Kidney tubule cell (primary cell): ENCODE measurements at regions not wholly inside any gene's neighbourhood (a gene's known extent, or its start where the extent isn't known, plus 50 kb on each side); places are given as distances from the start of the nearest gene placed in this dataset.
A peak's percentile ranks its signal among the peaks of the same experiment; 100 is the strongest.
"Not testable (repeated sequence)": the region's sequence is repeated elsewhere in the genome, so short reads cannot be mapped to it uniquely, and the experiment has no call there.

Source experiments
- DNase-seq: peaks from one replicate; pipeline ENCODE4 v3.0.0-alpha.2; 2018; ENCODE audit warnings: low spot score

GRCh38 chr4:60657041-60657440 lies 543.1 kb upstream of the ADGRL3 start:
- DNase-seq: no peak

DNA sequence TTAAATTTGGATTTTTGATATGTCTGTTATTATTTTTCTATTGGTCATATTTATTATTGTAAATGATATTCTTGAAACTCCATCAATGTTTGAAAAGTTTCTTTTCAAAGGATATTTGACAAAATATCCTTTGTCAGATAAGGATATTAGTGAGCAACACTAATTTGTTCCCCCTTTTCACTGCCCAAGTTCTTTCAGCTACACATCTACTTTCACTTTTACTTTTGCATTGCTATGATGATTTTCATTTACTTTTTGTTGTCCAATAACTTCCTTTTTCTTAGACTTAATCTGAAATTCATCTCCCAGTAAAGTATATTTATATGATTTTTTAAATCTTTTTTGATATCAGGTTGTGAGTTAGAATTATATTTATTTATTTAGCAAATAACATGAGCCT lies 542.3 kb upstream of the ADGRL3 start:
- DNase-seq: no peak

DNA sequence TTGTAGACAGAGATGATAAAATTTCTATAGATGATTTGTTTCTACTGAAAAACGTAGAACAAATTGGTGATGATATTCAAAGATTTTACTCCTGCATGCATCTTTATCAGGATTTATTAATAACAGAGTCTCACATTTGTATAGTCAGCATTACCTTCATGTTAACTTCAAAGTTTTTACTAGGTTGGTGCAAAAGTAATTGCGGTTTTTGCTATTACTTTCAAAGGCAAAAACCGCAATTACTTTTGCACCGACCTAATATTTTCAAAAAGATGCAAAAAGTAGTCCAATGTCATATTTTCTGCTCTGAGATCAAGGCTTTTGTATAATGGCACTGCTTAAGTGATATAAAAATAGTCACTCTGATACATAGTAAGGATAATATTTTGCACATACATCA lies 536.4 kb upstream of the ADGRL3 start:
- DNase-seq: no peak

- no peak for DNase-seq
Measured at GRCh38 chr4:60682901-60683300, 517.2 kb upstream of the ADGRL3 start.

DNA sequence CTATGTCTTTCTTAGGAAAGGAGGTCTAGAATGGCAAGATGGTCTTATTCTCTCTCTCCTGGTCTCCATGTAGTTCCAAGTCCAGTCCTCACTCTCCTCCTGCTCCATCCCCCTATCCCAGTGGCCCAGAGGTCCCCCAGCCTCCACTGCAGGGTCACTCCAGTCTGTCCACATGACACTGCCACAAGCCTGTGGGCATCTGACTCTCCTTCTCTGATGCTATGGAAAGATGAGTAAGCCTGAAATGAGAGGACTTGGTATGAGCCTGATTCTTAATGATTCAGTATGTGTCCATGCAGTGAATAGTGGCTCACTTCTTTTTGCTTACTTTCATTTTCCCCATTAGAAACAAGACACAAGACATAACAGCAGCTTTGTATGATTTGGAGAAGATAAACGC lies 516.8 kb upstream of the ADGRL3 start:
- DNase-seq: no peak

GRCh38 chr4:60683973-60684372 lies 516.2 kb upstream of the ADGRL3 start:
- DNase-seq: no peak

DNA sequence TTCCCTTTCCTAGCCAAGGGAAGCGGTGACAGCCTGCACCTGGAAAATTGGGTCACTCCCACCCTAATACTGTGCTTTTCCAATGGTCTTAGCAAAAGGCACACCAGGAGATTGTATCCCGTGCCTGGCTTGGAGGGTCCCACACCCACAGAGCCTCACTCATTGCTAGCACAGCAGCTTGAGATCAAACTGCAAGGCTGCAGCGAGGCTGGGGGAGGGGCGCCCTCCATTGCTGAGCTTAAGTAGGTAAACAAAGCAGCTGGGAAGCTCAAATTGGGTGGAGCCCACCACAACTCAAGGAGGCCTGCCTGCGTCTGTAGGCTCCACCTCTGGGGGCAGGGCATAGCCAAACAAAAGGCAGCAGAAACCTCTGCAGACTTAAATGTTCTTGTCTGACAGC lies 504.1 kb upstream of the ADGRL3 start:
- DNase-seq: not testable (repeated sequence)

DNA sequence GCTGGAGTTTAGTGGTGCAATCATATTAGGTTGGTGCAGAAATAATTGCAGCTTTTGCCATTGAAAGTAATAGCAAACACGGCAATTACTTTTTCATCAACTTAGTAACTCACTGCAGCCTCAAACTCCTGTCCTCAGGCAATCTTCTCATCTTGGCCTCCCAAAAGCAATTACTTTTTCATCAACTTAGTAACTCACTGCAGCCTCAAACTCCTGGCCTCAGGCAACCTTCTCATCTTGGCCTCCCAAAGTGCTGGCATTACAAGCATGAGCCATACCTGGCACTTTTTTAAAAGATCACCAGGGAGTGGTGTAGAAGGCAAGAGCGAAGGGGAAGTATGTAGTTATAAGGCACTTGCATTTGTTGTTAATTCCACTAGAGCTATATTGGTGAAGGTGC lies 491.1 kb upstream of the ADGRL3 start:
- no peak for DNase-seq

DNA sequence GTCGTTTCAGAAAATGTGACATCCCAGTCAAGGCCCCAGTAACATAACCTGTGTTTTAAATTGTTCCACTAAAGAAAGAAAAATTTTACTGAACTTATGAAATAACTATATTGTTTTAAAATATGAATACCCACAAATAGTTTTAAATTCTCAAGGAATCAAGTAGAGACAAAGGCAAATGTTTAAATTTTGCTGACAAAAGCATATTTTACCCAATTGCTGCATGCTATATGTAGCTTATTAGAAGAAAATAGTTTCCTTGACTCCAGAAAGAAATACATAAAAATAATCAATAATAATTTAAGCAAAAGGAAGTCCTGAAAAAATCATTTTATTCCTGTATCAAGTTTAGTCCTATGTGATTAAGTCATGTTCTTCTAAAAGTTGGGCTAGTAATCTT lies 481.3 kb upstream of the ADGRL3 start:
- no peak for DNase-seq

- no peak for DNase-seq
Measured at GRCh38 chr4:60721685-60722084, 478.4 kb upstream of the ADGRL3 start.

DNA sequence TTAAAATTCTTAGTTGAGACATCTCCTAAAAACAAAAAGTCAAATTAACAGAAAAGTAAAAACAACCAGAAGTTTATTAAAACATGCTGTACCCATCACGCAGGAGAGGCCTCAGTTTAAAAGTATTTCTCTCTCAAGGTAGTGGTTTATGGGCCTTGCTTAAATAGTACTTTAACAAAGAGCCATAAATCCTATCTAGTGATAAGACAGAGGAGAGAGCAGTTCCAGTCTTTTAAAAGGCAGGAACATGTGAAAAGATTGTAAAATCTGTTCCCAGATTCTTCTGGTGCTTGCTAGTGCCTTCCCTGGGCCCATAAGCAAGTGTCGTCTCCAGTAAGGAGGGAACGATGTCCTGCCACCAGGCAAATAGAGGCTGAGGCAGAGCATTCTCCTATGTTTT lies 476.3 kb upstream of the ADGRL3 start:
- no peak for DNase-seq

GRCh38 chr4:60724623-60725022 lies 475.5 kb upstream of the ADGRL3 start:
- peak; percentile 7 for DNase-seq

- DNase-seq: no peak
Measured at GRCh38 chr4:60726779-60727178, 473.3 kb upstream of the ADGRL3 start.

- no peak for DNase-seq
Measured at GRCh38 chr4:60729194-60729593, 470.9 kb upstream of the ADGRL3 start.

DNA sequence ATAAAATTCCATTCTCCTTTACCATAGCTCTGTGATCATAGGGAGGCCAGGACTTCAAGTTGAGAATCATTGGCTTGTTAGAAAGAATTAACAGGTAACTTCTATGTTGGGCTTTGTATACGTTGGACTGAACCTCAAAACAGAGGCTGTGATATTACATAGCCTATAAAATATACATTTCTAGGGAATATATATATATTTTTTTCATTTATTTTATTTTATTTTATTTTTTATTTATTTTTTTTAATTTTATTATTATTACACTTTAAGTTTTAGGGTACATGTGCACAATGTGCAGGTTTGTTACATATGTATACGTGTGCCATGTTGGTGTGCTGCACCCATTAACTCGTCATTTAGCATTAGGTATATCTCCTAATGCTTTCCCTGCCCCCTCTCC lies 470.4 kb upstream of the ADGRL3 start:
- not testable (repeated sequence) for DNase-seq

GRCh38 chr4:60737858-60738257 lies 462.3 kb upstream of the ADGRL3 start:
- no peak for DNase-seq

GRCh38 chr4:60743654-60744053 lies 456.5 kb upstream of the ADGRL3 start:
- DNase-seq: no peak

DNA sequence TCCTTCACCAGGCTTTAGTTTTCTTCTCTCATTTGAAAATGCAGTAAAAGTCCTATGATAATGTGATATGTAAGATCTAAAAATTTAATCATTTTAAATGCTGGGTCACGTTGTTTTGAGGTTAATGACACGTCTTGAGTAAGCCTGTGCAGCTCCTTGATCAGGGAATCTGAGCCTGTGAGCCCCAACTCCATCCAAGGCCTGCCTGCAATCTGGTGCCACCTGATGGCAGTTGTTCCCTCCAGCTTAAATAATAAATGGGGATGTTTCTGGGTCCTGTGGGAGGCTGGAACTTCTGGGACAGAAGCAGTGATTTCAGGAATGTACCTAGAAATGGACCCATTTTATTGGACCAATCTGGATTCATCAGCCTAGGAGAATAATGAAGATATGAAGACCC lies 455.4 kb upstream of the ADGRL3 start:
- no peak for DNase-seq

DNA sequence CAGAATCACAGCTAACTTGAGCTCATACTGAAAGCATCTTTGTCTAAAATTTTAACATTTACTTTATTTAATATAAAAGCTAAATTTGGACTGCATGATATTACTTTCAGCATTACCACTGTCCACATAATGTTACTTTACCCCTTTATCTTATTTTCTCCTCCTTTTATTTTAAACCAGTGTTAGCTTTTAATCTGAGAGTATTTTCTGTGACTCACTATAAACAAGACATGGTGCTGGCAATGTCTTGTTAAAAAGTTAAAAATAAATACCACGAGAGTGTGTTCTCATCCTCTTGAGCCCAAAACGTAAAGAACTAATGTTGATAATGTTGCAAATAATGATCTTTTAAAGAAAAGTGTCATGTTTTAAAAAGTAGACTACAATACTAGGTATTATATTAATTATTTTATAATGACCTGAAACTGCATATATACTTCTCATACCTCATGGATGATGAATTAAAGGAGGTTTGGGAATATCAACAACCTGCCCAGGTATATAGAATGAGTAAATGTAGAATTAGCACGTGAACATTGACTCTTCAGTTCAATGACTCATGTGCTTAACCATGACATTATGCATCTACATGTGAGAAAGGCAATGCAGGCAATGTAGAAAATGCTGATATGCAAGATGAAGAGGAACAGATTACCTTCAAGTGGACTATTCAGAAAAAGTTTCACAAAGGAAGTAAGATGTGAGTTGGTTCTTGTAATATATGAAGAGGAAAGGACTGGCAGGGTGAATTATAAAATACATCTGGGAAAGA lies 454.1 kb upstream of the ADGRL3 start:
- DNase-seq: no peak

- DNase-seq: no peak
Measured at GRCh38 chr4:60750962-60751361, 449.2 kb upstream of the ADGRL3 start.

GRCh38 chr4:60757986-60758680 lies 442.0 kb upstream of the ADGRL3 start:
- no peak for DNase-seq

DNA sequence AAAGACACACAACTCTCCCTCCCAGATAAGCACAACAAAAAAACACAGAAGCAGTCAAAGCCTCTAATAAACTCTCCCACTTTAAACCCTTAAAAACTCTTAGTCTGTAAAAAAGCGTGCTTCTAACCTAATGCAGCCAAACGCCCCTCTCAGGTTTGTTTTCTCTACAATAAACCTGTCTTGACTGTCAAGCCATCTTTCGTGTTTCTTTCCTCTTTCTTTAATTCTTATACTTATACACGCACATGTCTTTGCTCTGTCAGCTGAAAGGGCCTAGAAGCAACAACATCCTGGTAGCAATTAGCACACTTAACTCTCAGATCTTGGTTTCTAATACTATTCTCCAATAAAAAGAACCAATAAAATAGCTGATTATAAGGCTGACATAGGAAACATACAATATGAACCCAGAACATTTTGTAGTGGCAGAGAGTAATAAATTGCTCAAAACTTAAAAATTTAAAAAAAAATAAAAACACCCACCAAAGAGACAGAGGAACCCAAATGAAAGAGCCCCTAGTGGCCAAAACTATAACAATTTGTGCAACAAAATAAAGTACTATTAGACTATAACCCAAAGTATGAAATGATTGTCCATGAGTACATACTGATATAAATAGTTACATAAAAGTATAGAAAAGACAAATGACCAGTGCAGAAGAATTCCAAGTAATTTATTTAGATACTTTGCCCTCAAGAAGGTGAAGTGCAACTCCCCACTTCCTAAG lies 440.4 kb upstream of the ADGRL3 start:
- no peak for DNase-seq

DNA sequence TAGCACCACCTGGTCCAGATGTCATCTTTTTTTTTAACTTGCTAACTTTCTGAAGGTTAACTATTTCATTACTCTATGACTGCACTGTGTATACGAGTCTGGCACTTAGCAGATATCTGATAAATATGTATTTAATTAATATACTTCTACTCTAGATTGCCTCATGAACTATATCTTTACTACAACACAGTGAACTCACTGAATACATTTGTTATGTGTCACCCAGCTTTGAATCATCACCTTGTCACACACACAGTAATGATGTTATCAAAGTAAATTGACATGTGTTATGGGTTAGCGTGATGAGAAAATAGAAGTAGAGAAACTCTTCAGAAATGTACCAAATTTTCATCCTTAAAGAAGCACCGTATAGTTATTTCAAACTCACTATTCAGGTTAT lies 419.3 kb upstream of the ADGRL3 start:
- DNase-seq: no peak
